K562 (cell line): ENCODE measurements at regions not wholly inside any gene's neighbourhood (a gene's known extent, or its start where the extent isn't known, plus 50 kb on each side); places are given as distances from the start of the nearest gene placed in this dataset.

Experiments used
- AFF4 ChIP-seq: sonication (generic); formaldehyde crosslinking; IDR thresholded peaks from 2 replicates; pipeline ENCODE4 v1.8.0; 2023; ENCODE audit warnings: mild to moderate bottlenecking, missing genetic modification reagents
- ATF7 ChIP-seq: fragments of 450-650 bp; IDR thresholded peaks from 2 replicates; pipeline ENCODE4 v1.7.1; 2014; ENCODE audit warnings: mild to moderate bottlenecking, moderate library complexity
- CLOCK ChIP-seq: fragments of 250-450 bp; sonication (Bioruptor Pico); IDR thresholded peaks from 2 replicates; pipeline ENCODE4 v1.4.0; 2020; ENCODE audit warnings: mild to moderate bottlenecking, moderate library complexity, borderline replicate concordance
- CTBP1 ChIP-seq: fragments of 450-650 bp; IDR thresholded peaks from 2 replicates; pipeline ENCODE4 v1.6.1; 2016; ENCODE audit warnings: borderline replicate concordance
- DIDO1 ChIP-seq: fragments of 450-650 bp; IDR thresholded peaks from 2 replicates; pipeline ENCODE4 v1.6.1; 2016; ENCODE audit warnings: low read depth, missing biosample characterization, missing genetic modification characterization
- HMG20B ChIP-seq: fragments of 250-450 bp; sonication (Bioruptor Pico); IDR thresholded peaks from 2 replicates; pipeline ENCODE4 v1.5.0; 2021; ENCODE audit warnings: mild to moderate bottlenecking
- IRF9 ChIP-seq: fragments of 450-650 bp; IDR thresholded peaks from 2 replicates; pipeline ENCODE4 v1.6.1; 2016; ENCODE audit warnings: missing biosample characterization, missing genetic modification characterization
- MTA1 ChIP-seq: fragments of 450-650 bp; IDR thresholded peaks from 2 replicates; pipeline ENCODE4 v1.6.1; 2017; ENCODE audit warnings: borderline replicate concordance
- MYC ChIP-seq, 2 experiments: fragments of 250-450 bp in 1 of 2; sonication (Bioruptor Pico) in 1 of 2; IDR thresholded peaks; 2 replicates each; pipeline versions ENCODE4 v1.5.1 to v1.6.1; 2012 to 2021; ENCODE audit warnings: low read depth in 2 of 2, borderline replicate concordance in 1 of 2, improper control_type of control experiment in 1 of 2, low read length in 1 of 2, mild to moderate bottlenecking in 1 of 2, moderate library complexity in 1 of 2
- PHTF2 ChIP-seq: fragments of 250-450 bp; sonication (Bioruptor Pico); IDR thresholded peaks from 2 replicates; pipeline ENCODE4 v1.5.0; 2021; ENCODE audit warnings: mild to moderate bottlenecking
- POLR3G ChIP-seq: IDR thresholded peaks from 2 replicates; pipeline ENCODE4 v1.6.1; 2011; ENCODE audit not compliant: insufficient read length, insufficient replicate concordance; ENCODE audit errors: extremely low read depth
- RBM25 ChIP-seq: fragments of 200-400 bp; formaldehyde crosslinking; IDR thresholded peaks from 2 replicates; pipeline ENCODE4 v1.6.1; 2018; ENCODE audit warnings: low read length, low read depth, moderate library complexity; ENCODE audit not compliant: severe bottlenecking
- RFX5 ChIP-seq: IDR thresholded peaks from 2 replicates; pipeline ENCODE4 v1.6.1; 2011; ENCODE audit warnings: low read depth, mild to moderate bottlenecking, improper control_type of control experiment, low read length
- STAT5B ChIP-seq: fragments of 250-450 bp; sonication (Bioruptor Pico); IDR thresholded peaks from 2 replicates; pipeline ENCODE4 v1.8.0; 2021; ENCODE audit warnings: mild to moderate bottlenecking, inconsistent platforms
- TSC22D4 ChIP-seq: fragments of 450-650 bp; IDR thresholded peaks from 2 replicates; pipeline ENCODE4 v1.6.1; 2016; ENCODE audit warnings: missing genetic modification characterization, missing biosample characterization, control low read depth
- XRCC3 ChIP-seq: fragments of 450-650 bp; IDR thresholded peaks from 2 replicates; pipeline ENCODE4 v1.6.1; 2017; ENCODE audit warnings: mild to moderate bottlenecking, moderate library complexity

- TF ChIP-seq TSC22D4 (no peak), IRF9 (tag) (no peak), DIDO1 (tag) (no peak), HMG20B (no peak), MYC (IDR thresholded peaks at IDR 0.05; ENCODE audit: low read depth, low read length) (0 out of 2 replicates have a peak, but pooled peaks have one; percentile 19), MYC (CRISPR knock-in tag; IDR thresholded peaks at IDR 0.05; ENCODE audit: borderline replicate concordance, low read depth) (no peak), CTBP1 (no peak), XRCC3 (no peak), MTA1 (peak; percentile 63; the same call in 1 of the 2 replicates), ATF7 (no peak), RBM25 (no peak), CLOCK (CRISPR knock-in tag) (no peak), AFF4 (CRISPR knock-in tag) (no peak), STAT5B (no peak), PHTF2 (CRISPR knock-in tag) (no peak), RFX5 (no peak), POLR3G (no peak)
Observed at GRCh38 chr4:174423257-174423944, 98.9 kb downstream of the HPGD start (continued).
